ENCODE measurements at regions not wholly inside any gene's neighbourhood (a gene's known extent, or its start where the extent isn't known, plus 50 kb on each side); places are given as distances from the start of the nearest gene placed in this dataset.
"Not testable (repeated sequence)": the region's sequence is repeated elsewhere in the genome, so short reads cannot be mapped to it uniquely, and the experiment has no call there.

DNA sequence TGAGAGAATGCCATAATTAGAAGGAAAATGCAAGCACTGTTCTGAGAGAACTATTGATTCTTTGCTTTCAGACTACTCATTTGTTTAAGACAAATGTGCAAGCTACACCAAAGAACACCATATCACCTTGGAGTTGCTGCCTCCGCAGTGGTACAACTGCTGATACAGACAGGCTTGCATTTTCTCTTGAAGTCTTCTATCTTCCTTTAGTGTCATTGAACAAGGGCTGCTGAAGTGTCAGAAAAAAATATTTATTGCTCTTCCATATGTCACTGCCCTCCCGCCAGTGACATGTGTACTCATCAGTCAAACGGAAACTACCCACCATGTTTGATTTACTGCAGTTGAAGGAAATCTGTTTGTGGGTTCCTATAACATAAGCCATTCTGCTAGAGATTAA is 318.3 kb upstream of the MAGEB18 start:
- intact Hi-C loops (cut with micrococcal nuclease), result loop anchor here (1.0 kb wide), 1 partner anchor 24 kb away; no protein-coding TSS in a partner anchor

DNA sequence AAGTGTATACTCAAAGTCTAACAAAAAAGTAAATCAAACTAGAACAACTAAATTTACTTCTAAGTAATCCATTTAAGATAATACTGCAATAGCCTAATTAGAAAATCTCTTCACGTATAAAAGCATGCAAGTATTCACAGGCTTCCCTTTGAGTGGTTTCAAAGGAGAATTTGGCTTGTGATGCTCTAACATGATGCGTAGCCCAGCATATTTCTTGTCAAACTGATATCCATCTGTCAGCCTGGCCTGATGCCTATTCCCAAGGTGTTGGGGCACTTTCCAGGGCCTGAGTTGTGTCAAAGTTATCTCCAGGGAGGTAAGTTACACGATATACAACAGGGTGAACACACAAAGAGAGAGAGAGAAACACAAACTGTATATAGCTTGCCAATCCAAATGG is 287.0 kb upstream of the MAGEB18 start:
- intact Hi-C loops (cut with micrococcal nuclease), result no loop called here

DNA sequence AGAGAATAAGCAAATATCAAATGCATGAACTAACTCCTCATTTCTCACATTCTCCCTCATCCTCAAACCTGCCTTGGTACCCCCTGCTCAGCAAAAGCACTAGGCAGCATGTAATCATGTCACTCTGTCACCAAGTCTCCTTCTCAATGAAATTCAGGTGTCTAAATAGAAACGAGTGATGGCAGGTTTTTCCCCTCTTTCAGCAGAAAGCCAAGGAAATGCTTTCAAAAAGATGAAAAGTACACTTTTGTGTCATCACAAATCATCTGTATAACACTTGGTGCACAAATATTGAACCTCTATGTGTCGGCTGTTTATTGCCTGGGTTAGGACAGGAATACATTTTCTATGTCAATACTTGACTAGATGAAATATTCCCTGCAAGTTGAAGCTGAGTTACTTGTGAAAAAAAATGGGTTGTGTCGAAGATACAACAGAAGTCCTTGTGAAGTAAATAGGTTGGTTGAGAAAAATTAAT is 285.1 kb upstream of the MAGEB18 start:
- intact Hi-C loops (cut with micrococcal nuclease), result no loop called here

DNA sequence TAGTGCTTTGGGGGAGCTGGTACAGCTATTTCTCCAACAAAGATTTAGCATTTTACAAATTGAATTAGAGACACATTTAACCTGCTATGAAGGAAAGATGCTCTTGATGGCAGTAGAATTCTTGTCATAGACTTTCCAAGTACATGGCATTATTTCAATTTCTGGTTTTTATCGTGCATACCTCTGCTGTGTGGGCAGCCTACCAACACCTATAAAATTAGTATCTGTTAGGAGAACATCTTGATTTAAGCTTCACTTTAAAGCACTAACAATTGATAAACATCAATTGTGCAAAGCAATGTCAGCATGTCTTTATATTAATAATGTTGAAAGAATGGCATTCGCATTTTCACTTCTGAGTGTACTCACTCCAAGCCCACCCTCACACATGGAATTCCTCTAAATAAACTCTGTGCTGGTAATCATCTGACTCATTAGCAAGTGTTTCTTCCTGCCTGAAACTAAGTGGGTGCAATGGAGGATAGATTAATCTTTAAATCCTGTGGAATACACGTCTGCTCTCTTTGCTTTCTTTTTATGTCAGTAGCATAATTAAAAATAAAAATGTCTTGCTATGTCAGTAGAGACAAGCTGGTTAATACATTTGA is 279.8 kb upstream of the MAGEB18 start:
- intact Hi-C loops (cut with micrococcal nuclease), result no loop called here

DNA sequence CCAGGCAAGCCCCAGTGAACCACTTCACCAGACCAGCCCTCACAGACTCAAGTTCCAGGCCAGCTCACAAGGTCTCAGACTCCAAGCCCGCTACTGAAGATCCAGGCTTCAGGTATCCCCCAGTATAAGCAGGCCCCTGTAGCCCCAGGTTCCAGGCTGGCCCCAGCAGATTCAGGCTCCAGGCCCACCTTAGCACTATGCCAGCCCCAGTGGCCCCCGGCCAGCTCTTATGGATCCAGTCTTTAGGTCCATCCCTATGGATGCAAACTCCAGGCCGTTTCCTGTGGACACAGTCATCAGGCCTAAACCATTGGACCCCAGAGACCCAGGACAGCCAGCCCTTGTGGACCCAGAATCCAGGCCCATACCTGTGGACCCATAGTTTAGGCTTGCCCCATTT is 277.8 kb upstream of the MAGEB18 start:
- intact Hi-C loops (cut with micrococcal nuclease), result no loop called here

DNA sequence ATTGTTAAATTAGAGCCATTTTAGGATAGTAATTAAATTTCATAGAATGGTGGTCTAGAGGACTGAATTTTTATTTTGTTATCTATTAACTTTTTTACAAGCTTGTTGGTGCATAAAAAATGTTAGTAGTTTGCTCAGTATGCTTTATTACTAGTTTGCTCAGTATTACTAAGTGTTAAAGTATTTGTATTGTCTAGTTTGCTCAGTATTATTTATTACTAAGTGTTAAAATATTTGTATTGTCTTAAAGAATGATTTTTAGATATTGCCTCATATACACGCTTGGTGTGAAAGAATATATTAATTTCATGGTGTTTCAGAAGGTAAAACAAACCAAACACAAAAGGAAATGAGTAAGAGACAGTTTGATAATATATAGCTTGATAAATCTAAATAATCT is 268.4 kb upstream of the MAGEB18 start:
- intact Hi-C loops (cut with micrococcal nuclease), result no loop called here

DNA sequence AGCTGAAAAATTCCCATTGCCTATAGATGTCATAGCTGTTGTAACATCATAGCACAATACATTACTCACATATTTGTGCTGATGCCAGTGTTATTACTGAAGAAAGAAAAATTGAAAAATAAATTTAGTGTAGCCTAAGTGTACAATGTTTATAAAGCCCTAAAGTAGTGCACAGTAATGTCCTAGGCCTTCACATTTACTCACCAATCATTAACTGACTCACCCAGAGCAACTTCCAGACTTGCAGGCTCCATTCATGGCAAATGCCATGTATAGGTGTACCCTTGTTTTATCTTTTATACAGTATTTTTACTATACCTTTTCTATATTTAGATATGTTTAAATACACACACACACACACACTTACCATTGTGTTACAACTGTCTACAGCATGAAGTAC is 265.4 kb upstream of the MAGEB18 start:
- intact Hi-C loops (cut with micrococcal nuclease), result no loop called here

DNA sequence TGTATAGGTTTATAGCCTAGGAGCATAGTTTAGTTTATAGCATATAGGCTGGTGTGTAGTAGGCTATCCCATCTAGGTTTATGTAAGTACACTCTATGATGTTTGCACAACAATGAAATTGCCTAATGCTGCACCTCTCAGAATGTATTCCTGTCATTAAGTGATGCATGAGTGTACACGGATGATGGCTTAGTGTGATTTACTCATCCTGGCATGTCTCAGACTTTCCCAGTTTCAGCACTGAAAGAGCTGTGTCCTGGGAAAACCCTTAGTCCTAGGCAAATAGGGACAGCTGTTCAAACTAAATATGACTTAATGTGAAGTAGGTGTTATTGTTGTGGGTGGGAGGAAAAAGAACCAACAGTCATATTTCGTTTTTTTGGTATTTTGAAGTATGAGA is 264.9 kb upstream of the MAGEB18 start:
- intact Hi-C loops (cut with micrococcal nuclease), result no loop called here

DNA sequence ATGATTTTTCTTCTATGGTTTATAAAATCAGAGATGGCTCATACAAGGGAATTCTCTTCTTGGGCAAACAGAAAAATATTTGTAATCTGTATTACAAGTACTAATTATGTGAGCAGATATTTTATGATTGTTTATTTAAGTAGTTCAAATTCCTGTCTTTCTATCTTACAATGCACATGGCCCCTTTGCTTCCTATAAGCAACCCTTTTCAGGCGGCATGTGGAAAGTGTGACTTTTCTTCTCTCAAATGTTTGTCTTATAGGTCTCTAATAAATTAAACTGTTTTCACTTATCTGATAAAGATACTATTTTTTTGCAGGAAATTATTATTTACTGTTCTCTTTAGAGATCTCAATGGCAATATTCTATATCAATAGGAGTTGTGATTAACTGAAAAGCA is 259.3 kb upstream of the MAGEB18 start:
- intact Hi-C loops (cut with micrococcal nuclease), result no loop called here

DNA sequence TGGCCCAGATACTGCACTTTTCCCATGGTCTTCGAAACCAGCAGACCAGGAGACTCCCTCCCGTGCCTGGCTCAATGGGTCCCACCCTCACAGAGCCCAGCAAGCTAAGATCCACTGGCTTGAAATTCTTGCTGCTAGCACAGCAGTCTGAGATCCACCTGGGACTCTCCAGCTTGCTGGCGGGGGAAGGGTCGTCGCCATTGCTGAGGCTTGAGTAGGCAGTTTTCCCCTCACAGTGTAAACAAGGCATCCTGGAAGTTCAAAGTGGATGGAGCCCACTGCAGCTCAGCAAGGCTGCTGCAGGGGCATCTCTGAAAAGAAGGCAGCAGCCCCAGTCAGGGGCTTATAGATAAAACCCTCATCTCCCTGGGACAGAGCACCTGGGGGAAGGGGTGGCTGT is 255.6 kb upstream of the MAGEB18 start:
- intact Hi-C loops (cut with micrococcal nuclease), result not testable (repeated sequence)

DNA sequence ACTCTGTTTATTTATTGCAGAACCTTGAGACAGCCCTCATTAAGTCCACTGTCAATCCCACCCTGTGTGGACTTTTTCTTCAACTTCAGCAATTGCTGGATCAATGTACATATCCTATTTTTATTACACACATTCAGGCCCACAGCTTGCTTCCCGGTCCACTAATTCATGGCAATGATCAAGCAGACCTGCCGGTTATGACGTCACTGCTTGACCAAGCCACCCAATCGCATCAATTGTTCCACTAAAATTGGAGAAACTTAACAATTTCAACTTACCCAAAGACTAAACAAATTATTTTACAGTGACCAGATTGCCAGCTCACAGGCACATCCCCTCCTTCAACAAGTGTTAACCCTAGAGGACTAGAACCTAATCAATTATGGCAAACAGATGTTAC is 240.4 kb upstream of the MAGEB18 start:
- intact Hi-C loops (cut with micrococcal nuclease), result no loop called here

DNA sequence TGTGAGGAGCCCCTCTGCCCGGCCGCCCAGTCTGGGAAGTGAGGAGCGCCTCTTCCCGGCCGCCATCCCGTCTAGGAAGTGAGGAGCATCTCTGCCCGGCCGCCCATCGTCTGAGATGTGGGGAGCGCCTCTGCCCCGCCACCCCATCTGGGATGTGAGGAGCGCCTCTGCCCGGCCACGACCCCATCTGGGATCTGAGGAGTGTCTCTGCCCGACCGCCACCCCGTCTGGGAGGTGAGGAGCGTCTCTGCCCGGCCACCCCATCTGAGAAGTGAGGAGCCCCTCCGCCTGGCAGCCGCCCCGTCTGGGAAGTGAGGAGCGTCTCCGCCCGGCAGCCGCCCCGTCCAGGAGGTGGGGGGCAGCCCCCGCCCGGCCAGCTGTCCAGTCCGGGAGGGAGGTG is 232.4 kb upstream of the MAGEB18 start:
- intact Hi-C loops (cut with micrococcal nuclease), result not testable (repeated sequence)

DNA sequence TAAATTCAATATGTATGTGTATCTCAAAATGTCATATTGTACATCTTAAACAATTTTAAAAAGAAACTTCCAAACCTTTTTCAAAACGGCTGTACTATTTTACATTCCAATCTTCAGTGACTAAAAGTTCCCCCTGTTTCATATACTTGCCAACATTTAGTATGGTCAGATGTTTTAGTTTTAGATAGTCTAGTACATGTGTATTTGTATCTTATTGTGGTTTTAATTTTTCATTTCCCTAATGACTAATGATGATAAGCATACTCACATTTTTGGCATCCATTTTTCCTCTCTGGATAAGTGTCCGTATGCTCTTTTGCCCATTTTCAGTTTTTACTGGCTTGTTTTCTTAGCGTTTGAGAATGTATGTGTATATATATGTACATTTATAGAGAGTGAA is 212.2 kb upstream of the MAGEB18 start:
- intact Hi-C loops (cut with micrococcal nuclease), result no loop called here

DNA sequence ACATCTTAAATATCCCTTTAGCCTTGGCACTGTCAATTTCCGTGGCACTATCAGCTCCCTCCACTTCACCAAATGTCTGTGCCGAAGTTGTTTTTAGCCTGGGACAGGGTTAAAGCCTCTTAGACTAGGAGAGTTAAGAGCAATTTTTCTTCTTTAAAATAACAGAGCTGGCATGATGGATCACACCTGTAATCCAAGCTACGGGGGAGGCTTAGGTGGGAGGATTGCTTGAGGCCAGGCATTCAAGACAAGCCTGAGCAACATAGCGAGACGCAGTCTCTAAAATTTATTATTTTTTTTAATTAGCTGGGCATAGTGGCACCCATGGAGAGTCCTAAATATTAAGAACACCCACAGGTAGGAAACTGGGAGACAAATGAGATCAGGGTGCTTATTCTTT is 209.8 kb upstream of the MAGEB18 start:
- intact Hi-C loops (cut with micrococcal nuclease), result no loop called here

DNA sequence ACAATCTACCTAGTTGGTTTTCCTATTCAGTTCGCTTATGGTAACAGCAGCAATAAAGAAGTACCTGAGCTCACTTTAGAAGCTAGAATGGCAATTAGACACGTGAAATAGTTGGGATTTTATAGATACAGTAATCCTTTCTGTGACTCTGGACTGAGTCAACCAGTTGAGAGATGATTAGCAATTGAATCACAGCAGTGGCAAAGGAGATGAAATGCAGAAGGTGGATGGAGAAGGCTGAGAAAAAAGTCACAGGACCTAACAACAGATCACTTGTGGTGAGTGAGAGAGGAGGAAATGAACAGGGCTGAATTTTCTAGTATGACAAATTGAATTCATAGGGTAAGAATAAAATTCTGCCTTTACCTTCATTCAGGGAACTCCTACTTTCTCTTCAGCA is 197.1 kb upstream of the MAGEB18 start:
- intact Hi-C loops (cut with micrococcal nuclease), result no loop called here

DNA sequence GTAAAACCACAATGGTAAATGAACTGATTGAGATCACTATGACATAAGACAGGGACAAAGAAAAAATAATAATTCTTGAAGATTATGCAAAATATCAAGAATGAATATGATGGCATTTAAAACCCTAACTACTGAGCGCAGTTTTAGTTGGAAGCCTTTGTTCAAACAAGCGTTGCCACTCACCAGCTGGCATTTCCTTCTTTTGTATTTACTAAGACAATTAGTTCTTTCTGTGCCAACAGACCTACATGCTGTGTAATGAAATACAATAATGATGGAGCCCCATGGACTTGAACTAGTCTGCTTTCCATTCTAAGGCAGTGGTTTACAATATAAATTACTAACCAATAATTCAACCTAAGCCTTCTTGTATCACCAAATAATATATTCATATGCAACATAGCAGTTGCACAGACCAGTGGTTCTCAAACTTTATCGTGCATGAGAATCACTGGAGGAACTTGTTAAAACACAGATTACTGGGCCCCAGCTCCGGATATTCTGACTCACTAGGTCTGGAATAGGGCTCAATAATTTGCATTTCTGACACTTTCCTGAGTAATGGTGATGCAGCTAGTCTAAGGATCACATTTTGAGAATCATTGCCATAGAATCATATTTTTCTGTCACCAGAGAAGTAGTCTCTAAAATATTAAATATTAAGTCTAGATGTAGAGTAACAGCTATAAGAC is 196.4 kb upstream of the MAGEB18 start:
- intact Hi-C loops (cut with micrococcal nuclease), result no loop called here

DNA sequence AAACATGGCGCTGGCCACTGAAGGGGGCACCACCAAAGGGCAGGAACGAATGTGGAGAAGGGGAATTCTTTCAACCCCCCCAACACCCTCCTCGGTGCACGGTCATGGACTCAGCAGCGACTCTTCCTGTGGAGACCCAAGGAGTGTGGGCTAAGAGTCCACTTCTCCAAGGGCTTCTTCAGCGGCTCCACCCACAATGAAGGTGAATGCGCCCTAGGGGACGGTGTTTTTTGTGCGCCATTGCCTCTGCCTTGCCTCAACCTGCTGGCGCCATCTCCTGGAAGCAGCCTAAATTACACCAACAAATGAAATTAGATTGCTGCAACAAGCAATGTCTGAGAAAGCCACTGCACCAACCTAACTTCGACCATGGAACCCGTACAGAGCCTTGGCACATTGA is 169.2 kb upstream of the MAGEB18 start:
- intact Hi-C loops (cut with micrococcal nuclease), result no loop called here

DNA sequence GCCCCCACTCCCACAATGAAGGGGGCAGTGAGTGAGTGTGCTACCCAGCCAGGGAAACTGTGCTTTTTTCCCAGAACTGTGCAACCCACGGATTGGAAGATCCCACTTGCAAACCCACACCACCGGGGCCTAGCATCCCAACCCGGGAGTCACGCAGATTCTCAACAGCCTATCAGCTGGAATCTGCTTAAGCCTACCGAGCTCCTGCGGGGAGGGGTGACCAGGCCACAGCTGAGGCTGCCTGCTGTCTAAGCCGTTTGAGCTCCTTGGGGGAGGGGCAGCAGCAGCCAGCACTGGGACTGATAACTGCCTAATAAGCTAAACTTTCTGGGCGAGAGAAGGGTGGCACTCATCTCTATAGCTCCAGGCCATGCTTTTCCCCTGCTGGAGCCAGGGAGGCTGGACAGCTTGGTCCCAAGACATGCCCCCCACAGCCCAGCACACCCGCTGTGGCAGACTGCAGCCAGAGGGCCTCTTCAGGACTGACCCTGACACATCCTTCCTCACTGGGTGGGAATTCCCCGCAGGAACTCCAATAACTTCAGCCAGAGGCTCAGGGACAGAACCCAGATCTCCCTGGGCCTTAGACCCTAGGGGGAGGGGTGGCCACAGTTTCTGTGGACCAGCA is 161.3 kb upstream of the MAGEB18 start:
- intact Hi-C loops (cut with micrococcal nuclease), result no loop called here

DNA sequence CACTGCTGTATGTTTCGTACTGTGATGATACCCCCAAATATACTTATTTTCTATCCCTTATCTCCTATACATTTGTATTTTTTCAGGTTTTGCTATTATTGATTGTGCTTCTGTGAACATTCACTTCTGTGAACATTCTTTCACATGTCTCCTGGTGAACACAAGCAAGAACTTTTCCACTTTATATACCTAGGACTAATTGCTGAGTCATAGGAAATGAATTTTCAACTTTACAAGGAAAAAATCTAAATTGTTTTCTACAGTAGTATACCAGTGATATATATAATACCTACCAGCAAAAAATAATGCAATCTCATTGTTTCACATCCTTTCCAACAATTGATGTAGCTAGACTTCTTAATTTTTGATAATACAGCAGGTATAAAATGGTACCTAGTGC is 139.5 kb upstream of the MAGEB18 start:
- intact Hi-C loops (cut with micrococcal nuclease), result no loop called here

DNA sequence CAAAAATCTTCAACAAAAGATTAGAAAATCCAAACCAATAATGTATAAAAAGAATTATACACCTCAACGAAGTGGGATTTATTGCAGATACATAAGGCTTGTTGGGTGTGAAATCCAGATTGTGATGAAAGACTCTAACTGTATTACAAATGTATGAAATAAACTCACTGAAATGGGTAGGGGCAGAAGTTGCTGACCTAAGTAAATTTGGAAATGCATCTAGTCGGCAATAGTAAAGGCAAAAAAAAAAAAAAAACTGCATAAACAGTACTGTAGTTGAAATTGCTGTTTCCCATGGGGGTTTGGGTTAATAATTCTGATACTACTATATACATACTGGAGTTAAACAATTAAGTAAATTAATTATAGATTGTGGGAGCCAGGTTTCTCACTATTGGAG is 130.7 kb upstream of the MAGEB18 start:
- intact Hi-C loops (cut with micrococcal nuclease), result no loop called here

DNA sequence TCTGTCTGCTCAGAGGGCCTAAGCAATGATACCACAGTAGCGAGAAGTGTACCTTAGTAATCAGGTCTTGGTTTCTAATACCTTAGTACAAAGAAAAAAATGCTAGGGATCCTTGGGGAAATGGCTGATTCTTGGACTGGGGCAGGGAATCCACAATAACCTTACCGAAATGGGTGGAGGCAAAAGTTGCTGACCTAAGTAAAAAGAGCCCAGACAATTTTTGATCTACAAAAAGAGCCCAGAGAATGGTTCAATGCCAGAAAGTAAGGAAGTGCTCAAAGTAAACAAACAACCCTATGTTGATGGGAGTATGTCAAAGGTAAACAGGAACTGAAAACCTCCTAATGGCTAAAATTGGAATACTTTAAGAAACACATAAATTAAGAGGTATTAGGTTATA is 130.1 kb upstream of the MAGEB18 start:
- intact Hi-C loops (cut with micrococcal nuclease), result no loop called here

DNA sequence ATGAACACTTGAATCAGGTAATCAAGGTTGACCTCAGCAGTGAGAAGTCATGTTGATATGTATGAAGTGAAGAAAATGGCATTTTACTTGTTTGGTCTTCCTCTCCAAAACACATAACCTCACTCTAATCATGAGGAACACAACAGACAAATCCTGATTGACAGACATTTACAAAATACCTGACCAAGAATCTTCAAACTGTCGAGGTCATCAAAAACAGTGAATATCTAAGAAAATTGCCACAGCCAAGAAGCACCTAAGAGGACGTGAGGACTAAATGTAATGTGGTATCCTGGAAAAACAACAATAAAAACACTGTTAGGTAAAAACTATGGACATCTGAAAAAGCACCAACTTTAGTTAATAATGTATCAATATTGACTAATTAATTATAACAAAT is 129.5 kb upstream of the MAGEB18 start:
- intact Hi-C loops (cut with micrococcal nuclease), result no loop called here

DNA sequence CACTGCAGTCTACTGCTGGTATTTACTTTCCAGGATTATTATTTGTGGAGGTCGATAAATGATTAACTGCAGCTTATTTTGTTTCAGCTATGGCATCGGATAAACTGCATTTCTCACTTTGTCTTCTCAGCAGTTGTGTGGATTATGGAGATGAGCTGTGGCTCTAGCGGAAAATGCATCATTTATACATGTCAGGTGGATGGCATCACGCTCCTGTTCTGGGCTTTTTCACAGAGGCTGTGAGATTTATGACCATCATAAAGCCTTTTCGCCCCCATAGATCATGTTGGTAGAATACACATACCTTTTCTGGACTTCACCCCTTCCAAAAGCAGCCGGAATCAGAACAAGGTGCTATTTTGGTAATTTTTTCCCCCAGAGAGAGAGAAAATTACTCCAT is 118.8 kb upstream of the MAGEB18 start:
- intact Hi-C loops (cut with micrococcal nuclease), result no loop called here

Data from T-helper 1 cell treated with Interleukin-12 subunit alpha and Interleukin-12 subunit beta and Interleukin-4 antibody, amounts not matched to agents 30 ng/mL and 1 ng/mL, for 36 hours (primary cell).